ENCODE measurements at regions not wholly inside any gene's neighbourhood (a gene's known extent, or its start where the extent isn't known, plus 50 kb on each side); places are given as distances from the start of the nearest gene placed in this dataset.

- TF ChIP-seq CTCF (conservative IDR thresholded peaks at IDR 0.05) (no peak), EZH2 (IDR thresholded peaks at IDR 0.05; ENCODE audit: low read depth) (no peak)
Measured at GRCh38 chr2:41484858-41485234, 563.0 kb upstream of the PKDCC start.

Measured in PC-9 (cell line).